Muscle of arm (tissue), 1 donor: ENCODE measurements at regions not wholly inside any gene's neighbourhood (a gene's known extent, or its start where the extent isn't known, plus 50 kb on each side); places are given as distances from the start of the nearest gene placed in this dataset.

Source experiments
- DNase-seq: peaks from one replicate; pipeline ENCODE4 v3.0.0-alpha.2; 2013

GRCh38 chr12:24226745-24227350 is 277.4 kb upstream of the SOX5 start:
- no peak for DNase-seq

- DNase-seq, result no peak
Measured at GRCh38 chr12:24224401-24224800, 274.9 kb upstream of the SOX5 start.

DNA sequence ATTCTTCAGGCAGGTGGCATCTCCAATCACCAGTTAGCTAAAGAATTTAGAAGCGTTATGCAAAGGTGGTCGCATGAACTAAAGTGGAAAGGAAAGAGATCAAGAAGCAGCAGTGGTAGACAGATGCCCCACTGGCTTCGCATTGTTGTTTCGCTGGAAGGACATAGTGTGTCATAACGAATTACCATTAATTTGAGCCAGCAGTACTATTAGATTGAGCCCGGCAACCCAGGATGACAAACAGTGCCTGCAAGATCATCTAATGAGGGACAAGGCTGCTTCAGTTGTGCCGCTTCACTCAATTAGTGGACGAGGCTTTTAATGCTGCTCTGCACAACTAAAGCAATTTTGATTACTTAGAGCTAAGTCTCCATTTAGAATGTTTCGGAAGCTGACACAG is 274.5 kb upstream of the SOX5 start:
- DNase-seq, result no peak

DNA sequence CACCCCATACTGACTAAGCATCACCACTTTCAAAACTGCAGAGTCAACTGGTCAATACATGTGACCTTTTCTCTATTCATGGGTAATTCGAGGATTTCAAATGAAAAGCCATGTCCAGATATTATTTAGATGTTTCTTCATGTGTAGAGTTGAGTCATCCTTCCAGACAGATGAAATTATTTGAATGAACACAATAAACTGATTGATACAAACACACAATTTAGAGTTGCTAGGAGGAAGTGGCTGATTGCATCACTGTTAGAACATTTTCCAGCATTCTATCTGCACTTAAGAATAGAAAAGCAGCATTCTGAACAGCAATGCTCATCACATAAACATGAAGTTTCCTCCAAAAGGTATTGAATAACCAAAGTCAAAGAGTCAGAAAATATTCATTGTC is 273.5 kb upstream of the SOX5 start:
- no peak for DNase-seq

- no peak for DNase-seq
Measured at GRCh38 chr12:24212496-24212895, 263.0 kb upstream of the SOX5 start.

DNA sequence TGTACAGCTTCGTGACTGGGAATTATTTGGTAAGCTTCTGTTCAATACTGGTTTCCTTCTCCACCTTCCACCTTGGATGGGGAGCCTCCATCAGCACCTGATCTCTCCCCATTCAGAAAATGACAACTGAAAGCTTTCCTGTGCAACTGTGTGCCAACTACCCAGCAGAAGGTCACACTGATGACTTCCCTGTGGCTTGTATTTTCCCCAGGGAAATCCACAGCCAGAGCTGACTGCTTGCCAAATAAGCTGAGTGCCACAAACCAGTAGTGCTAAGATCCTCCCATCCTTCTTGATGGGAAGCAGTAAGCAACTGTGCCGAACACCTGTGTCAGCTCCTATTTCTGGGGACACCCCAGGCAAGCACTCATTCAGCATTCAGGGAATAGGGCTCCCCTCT is 257.2 kb upstream of the SOX5 start:
- DNase-seq, result no peak

GRCh38 chr12:24201258-24201970 is 251.9 kb upstream of the SOX5 start:
- DNase-seq, result no peak

DNA sequence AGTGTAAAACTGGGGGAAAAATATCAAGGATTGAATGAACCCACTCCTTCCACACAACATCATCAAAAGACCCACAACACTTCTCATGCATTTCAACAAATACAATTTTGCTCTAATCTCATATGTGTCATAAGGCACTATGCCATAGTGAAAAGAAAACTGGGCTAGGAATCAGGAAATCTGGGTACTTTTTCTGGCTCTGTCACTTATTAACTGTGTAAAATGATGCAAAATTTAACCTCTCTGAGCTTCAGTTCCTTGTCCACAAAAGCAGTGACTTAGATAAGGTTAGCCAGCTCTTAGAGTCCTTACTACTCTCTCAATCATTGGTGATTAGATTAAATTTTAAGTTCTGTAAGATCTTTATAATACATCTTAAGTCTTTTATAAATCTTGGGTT is 250.5 kb upstream of the SOX5 start:
- no peak for DNase-seq

DNA sequence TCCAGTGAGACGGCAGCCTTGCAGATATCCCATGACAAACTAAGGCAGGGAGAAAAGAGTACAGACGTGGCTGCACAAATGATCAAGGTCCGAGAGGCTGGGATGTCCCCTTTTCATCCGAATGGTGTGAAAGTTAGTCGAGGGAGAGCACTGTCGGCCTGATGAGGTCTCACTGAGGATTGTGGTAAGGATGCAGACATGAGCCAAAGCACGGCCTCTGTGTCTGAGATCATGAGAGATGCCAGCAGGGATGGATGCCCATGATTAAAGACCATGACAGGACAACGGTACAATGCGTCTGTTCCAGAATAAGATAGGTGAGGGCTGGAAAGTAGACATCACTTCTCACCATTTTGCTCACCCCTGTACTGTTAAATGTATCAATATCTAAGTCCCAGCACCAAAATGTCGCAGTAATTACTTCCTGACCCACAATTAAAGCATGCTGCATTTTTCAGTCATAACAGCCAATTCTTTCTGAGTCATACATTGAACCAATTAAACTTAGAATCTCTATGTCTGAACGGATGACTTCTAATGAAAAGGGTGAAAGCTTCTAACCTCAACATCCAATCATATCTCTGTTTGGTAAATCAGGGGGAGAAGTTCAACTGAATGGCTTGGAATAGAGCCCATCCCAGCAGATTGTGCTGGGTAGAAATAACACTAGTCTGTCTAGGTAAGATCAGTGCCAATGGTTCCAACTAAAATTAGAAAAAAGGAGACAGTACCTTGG is 249.6 kb upstream of the SOX5 start:
- DNase-seq, result no peak

- DNase-seq, result no peak
Measured at GRCh38 chr12:24198070-24198469, 248.6 kb upstream of the SOX5 start.

DNA sequence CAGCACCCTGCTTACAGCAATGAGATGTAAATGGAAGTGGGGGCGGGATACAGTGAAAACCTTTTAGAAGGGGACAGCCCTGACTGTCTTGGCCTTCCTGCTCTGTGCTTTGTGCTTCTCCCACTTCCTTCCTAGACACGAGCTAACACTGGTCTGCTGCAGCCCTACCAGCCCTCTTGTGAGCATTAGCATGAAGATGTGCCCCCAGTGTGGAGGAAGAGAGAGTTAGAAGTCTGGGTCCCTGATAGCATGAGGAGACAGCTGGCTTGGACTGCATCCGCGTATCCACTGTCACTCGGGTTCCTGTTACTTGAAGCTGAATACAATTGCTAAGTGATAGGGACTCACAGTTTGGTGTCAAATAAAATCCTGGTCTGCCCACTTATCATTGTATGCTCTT is 248.1 kb upstream of the SOX5 start:
- DNase-seq, result no peak

GRCh38 chr12:24195063-24195462 is 245.6 kb upstream of the SOX5 start:
- no peak for DNase-seq

GRCh38 chr12:24191117-24191516 is 241.6 kb upstream of the SOX5 start:
- DNase-seq, result no peak

DNA sequence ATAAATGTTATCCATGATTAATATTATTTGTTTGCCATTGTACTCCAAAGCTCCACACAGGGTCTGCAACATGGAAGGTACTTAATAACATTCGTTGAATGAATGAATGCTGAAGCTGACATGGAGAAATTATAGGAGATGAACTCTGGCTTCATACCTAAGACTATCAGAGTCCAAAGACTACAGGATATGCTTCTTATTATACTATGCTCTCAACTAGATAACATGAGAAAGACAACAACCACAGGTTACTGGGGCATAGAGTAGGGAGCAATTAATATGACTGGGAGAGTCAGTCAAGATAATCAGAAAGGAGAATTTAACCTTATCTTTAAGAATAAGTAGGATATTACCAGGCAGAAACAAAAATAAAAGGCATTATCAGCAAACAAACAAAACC is 236.3 kb upstream of the SOX5 start:
- DNase-seq, result no peak

DNA sequence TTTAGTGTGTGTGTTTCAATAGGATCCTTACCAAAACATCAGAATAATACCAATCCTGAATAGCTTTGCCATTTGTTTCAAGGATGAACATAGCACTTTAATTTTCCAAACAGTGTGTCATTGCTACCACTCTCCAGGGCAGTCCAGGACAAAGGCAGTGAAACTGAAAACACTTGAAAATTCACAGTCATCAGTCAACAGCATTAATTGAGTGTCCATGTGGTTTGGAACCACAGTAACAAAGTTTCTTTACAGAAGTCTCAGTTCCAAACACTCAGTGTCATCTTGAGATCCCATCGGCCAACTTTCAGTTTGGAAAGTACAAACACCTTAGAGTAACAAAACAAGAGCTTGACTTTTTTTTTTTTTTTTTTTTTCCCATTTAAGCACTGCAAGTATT is 228.4 kb upstream of the SOX5 start:
- no peak for DNase-seq

GRCh38 chr12:24175929-24176328 is 226.5 kb upstream of the SOX5 start:
- no peak for DNase-seq

DNA sequence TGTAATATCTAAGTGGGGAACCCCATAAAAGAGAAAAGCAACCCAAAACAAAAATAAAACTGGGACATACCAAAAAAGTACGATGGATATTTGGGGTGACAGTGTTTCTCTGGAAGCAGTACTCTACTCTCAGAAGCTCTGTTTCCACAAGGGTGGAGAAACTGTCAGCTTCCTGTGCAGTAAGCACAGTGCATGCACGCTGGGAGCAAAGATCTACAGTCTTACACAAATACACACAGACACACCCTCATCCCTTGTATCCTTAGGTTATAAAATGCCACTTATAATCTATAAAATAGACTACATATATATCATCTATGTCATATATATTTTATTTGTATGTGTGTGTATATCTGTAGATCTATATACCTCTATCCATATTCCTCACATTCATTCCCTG is 225.8 kb upstream of the SOX5 start:
- no peak for DNase-seq

DNA sequence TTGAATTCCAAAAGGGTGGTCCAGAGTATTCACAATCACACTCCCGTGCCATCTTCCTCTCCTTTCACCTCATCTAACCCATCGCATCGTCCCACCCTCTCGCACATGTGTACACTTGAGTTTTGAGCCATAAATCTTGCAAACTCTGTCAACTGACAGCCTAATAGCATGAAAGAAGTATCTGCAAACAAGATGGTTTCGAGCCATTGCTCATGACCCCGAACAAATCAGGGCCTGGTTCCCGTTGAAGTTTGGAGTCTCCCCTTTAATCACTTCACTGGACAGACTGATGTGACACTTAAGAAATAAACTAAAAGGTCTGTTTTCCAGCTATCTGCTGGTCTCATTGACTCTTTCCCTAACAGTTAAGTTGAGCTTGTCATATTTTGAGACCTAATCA is 223.6 kb upstream of the SOX5 start:
- no peak for DNase-seq

GRCh38 chr12:24172773-24173066 is 223.2 kb upstream of the SOX5 start:
- no peak for DNase-seq

GRCh38 chr12:24172031-24172772 is 222.7 kb upstream of the SOX5 start:
- no peak for DNase-seq

- DNase-seq, result no peak
Measured at GRCh38 chr12:24155042-24155441, 205.6 kb upstream of the SOX5 start.

GRCh38 chr12:24153079-24153478 is 203.6 kb upstream of the SOX5 start:
- no peak for DNase-seq

DNA sequence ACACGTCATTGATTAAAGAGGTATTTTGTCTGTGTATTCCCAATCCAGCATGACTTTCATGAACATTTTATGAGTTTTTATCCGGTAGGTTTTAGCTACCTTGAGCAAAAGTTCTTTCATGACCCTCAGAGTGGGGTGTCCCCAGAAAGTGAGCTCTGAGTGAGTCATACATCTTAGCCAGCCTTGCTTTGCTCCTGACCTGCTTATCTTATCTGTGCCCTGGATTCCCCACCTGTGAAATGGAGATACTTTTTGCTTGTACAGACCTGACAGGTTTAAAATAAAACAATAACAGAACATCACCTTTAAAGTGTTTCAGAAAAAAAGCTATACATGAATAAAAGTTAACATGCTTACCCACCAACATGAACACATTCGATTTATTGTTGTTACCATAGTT is 202.8 kb upstream of the SOX5 start:
- DNase-seq, result no peak
